Kidney (tissue), 13 donors: ENCODE measurements at regions not wholly inside any gene's neighbourhood (a gene's known extent, or its start where the extent isn't known, plus 50 kb on each side); places are given as distances from the start of the nearest gene placed in this dataset.

ENCODE experiments used
- DNase-seq, 5 donors: peaks; one replicate each; pipeline ENCODE4 v3.0.0-alpha.2; 2013 to 2020
- FAIRE-seq: peaks from 2 replicates; lab custom pipeline; 2012; peaks lifted over from hg19 to GRCh38; lab: Jason Lieb, UNC
- H3K27ac ChIP-seq, 2 donors: one replicate each; pipeline ENCODE4 v1.7.0; 2013; ENCODE audit warnings: low read depth in 2 of 2, low read length in 2 of 2, inconsistent platforms in 1 of 2
- H3K27me3 ChIP-seq: one replicate; pipeline ENCODE4 v1.7.1; 2013; ENCODE audit warnings: low read length, inconsistent platforms; ENCODE audit not compliant: control insufficient read depth, insufficient read depth
- H3K36me3 ChIP-seq, 3 donors: one replicate each; pipeline versions ENCODE4 v1.7.0 to v1.7.1; 2013; ENCODE audit warnings: low read length in 3 of 3, control low read depth in 1 of 3, inconsistent platforms in 1 of 3; ENCODE audit not compliant: insufficient read depth in 3 of 3, control insufficient read depth in 2 of 3
- H3K4me1 ChIP-seq, 3 donors: one replicate each; pipeline versions ENCODE4 v1.7.0 to v1.7.1; 2013; ENCODE audit warnings: low read length in 3 of 3, inconsistent platforms in 1 of 3, low read depth in 1 of 3; ENCODE audit not compliant: control insufficient read depth in 2 of 3, insufficient read depth in 2 of 3
- H3K4me3 ChIP-seq, 3 donors: one replicate each; pipeline versions ENCODE4 v1.7.0 to v1.8.1; 2013; ENCODE audit warnings: low read length in 3 of 3, control low read depth in 1 of 3, inconsistent platforms in 1 of 3
- H3K9ac ChIP-seq, 3 donors: one replicate each; pipeline versions ENCODE4 v1.7.0 to v1.7.1; 2013; ENCODE audit warnings: low read length in 3 of 3, control low read depth in 1 of 3, inconsistent platforms in 1 of 3
- H3K9me3 ChIP-seq, 3 donors: one replicate each; pipeline versions ENCODE4 v1.7.0 to v1.7.1; 2013; ENCODE audit warnings: low read length in 3 of 3, control low read depth in 1 of 3, inconsistent platforms in 1 of 3; ENCODE audit not compliant: control insufficient read depth in 2 of 3, insufficient read depth in 1 of 3
- CTCF ChIP-seq: IDR thresholded peaks from 3 replicates; pipeline ENCODE4 v1.5.1; 2012; ENCODE audit warnings: mild to moderate bottlenecking, moderate library complexity, borderline replicate concordance; ENCODE audit not compliant: insufficient read depth; ENCODE audit errors: extremely low read depth
- intact Hi-C: fragments of 100-400 bp; cut with DNase I; formaldehyde crosslinking; loops from one replicate; pipeline ENCODE4 v1.11.1; 2022
- donor health status: control.
- donor health status: control.
- donor health status: control.
- donor health status: control.
- donor health status: control.
- donor health status: DM: yes; HTN: yes; CAD: no.
- donor health status: Normal renal cell carcinoma (clear cell type).

- FAIRE-seq = no peak
- Histone ChIP-seq H3K4me3 (no peak overlapping the region), H3K27me3 (no peaks in the 10 kb centered on the region), H3K36me3 (no peaks in the 10 kb centered on the region), H3K27ac (no peak overlapping the region), H3K9ac (no peak overlapping the region), H3K4me1 (no peaks in the 10 kb centered on the region), H3K9me3 (peaks cover 0 to 1% (median 0%) of the 10 kb centered on the region in 3 donors)
- intact Hi-C loops = no loop called here
- no peak for TF ChIP-seq CTCF
- no peak for DNase-seq
Observed at GRCh38 chr2:11998218-11998617, 251.8 kb downstream of the LPIN1 start.

DNA sequence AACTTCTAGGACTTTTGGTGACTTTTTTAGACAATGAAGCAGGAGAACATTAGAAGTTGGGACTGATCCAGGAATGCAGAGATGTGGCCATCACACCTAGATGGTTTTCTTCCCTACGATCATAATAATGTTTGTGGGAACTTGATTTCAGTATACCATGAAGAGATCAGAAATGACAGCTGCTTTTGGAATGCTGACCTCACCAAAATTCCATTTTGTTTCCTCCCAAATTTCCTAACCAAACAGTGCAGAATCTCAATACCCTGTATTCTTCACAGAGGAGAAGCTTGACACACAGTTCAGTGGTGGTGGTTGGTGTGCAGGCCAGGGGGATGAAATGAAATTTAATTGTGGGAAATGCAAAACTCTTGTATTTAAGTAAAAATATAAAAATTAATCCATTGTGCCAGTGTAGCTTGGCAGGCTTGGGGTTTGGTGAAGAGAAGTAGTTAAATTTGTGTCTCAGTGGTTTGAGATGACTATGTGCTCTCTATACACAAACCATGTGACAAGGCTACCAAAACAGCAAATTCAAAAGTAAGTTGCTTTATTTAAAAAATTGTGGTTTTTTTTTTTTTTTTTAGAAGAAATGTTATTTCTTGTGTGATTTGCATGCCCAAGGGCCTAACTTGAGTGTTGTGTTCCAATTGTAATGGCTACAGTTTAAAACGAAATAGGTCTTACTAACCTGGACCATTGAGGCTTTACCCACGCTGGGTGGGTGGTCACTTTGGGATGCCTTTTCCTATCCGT lies 252.4 kb downstream of the LPIN1 start:
- no peak for TF ChIP-seq CTCF
- intact Hi-C loops = no loop called here
- Histone ChIP-seq H3K4me3 (no peak overlapping the region), H3K27ac (no peak overlapping the region), H3K4me1 (no peaks in the 10 kb centered on the region), H3K9me3 (peaks cover 0 to 1% (median 0%) of the 10 kb centered on the region in 3 donors), H3K36me3 (no peaks in the 10 kb centered on the region), H3K27me3 (no peaks in the 10 kb centered on the region), H3K9ac (no peak overlapping the region)
- FAIRE-seq = no peak
- DNase-seq = no peak

GRCh38 chr2:12001621-12002020 lies 255.2 kb downstream of the LPIN1 start:
- Histone ChIP-seq H3K9ac (no peak overlapping the region), H3K27me3 (no peaks in the 10 kb centered on the region), H3K4me3 (no peak overlapping the region), H3K4me1 (peaks cover 0 to 13% (median 7%) of the 10 kb centered on the region in 3 donors), H3K27ac (no peak overlapping the region), H3K36me3 (no peaks in the 10 kb centered on the region), H3K9me3 (no peaks in the 10 kb centered on the region)
- no peak for TF ChIP-seq CTCF
- DNase-seq (no peak), FAIRE-seq (no peak)
- intact Hi-C loops = no loop called here

DNA sequence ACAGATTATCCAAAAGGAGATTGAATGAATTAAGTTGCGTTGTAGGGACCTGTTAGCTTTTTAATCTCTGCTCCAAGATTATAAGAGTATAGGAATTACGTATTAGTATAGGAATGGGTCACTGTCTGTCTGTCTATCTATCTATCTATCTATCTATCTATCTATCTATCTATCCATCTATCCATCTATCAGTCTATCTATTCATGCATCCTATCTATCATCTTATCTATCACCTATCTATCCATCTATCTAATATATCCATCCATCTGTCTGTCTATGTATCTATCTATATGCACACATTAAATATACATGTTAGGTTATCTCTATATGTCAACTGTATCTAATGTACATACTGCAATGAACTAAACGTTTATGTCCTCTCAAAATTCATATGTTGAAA lies 255.8 kb downstream of the LPIN1 start:
- no peak overlapping the region for H3K9ac ChIP-seq
- TF ChIP-seq CTCF = no peak
- peaks cover 0 to 19% (median 8%) of the 10 kb centered on the region in 3 donors for H3K4me1 ChIP-seq
- no peaks in the 10 kb centered on the region for H3K27me3 ChIP-seq
- H3K27ac ChIP-seq = no peak overlapping the region
- intact Hi-C loops = no loop called here
- DNase-seq (no peak), FAIRE-seq (no peak)
- H3K4me3 ChIP-seq = no peak overlapping the region
- H3K9me3 ChIP-seq = no peaks in the 10 kb centered on the region
- H3K36me3 ChIP-seq = no peaks in the 10 kb centered on the region
